GM12874 (cell line): ENCODE measurements at regions not wholly inside any gene's neighbourhood (a gene's known extent, or its start where the extent isn't known, plus 50 kb on each side); places are given as distances from the start of the nearest gene placed in this dataset.

Experiments used
- CTCF ChIP-seq: IDR thresholded peaks from 2 replicates; pipeline ENCODE4 v1.5.1; 2011; ENCODE audit warnings: low read depth, mild to moderate bottlenecking, control low read depth, low read length, moderate library complexity; ENCODE audit not compliant: insufficient read depth

DNA sequence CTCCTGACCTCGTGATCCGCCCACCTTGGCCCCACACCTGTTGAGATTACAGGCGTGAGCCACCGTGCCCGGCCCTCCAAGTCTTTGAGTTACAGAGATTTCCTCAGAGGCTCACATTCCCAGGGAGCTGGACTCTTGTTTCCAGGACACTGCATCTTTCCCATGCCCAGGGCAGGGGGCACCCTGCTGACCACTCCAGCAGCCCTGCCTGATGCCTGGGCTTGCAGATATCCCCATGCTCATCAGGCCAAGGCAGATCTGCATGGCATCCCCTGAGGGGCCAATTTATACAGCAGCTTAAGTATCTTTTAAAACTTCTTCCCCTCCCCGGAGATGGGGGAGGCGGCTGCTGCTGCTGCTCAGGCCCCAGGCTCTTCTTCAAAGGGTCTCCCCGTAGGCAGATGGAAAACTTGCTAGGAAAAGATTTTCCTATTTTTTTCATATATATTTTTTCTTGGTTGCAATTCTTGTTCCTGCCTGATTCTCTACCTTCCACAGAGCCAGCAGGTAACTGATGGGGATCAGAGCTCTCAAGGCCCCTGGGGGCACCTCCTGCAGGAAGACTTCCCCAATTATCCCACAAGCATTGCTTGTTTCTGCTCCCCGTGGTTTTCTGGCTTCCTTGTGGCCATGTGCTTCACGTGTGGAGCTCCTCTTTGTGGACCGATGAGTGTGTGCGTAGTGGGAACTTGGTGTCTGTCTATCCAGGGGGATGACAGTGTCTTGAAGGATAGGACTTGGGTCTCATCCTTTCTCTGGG, 102.2 kb upstream of the SDK2 start:
- no peak for TF ChIP-seq CTCF

GRCh38 chr17:73747221-73748002, 103.2 kb upstream of the SDK2 start:
- no peak for TF ChIP-seq CTCF

DNA sequence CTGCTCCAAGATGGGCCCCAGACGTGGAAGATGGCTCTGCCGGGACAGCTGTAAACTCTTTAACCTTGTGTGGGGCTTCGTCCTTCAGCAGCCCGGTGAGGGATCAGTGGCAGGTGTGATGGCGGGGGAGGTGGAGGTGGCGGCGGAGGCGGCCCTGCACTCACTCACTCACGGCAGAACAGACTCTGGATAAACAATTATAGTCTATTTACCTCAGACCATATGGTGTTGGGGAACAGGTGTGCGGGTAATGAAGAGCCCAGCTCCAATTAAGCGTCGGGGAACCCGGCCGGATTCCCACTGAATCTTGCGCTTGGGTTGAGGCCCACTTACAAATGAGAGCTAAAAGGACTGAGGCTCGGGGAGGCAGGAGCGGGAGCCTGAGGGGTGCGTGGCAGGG, 104.3 kb upstream of the SDK2 start:
- no peak for TF ChIP-seq CTCF

GRCh38 chr17:73749337-73749823, 105.1 kb upstream of the SDK2 start:
- TF ChIP-seq CTCF = no peak

GRCh38 chr17:73749928-73750605, 105.8 kb upstream of the SDK2 start:
- no peak for TF ChIP-seq CTCF

- TF ChIP-seq CTCF = no peak
Observed at GRCh38 chr17:73750975-73751374, 106.7 kb upstream of the SDK2 start.
